GM12873 (cell line): ENCODE measurements at regions not wholly inside any gene's neighbourhood (a gene's known extent, or its start where the extent isn't known, plus 50 kb on each side); places are given as distances from the start of the nearest gene placed in this dataset.

Experiments used
- TF ChIP-seq, protein P1 (sequence below): IDR thresholded peaks from 2 replicates; pipeline ENCODE4 v1.5.1; 2012; ENCODE audit warnings: low read depth, mild to moderate bottlenecking, moderate library complexity, low read length, control low read depth; ENCODE audit not compliant: insufficient read depth; ENCODE audit errors: missing control alignments

DNA sequence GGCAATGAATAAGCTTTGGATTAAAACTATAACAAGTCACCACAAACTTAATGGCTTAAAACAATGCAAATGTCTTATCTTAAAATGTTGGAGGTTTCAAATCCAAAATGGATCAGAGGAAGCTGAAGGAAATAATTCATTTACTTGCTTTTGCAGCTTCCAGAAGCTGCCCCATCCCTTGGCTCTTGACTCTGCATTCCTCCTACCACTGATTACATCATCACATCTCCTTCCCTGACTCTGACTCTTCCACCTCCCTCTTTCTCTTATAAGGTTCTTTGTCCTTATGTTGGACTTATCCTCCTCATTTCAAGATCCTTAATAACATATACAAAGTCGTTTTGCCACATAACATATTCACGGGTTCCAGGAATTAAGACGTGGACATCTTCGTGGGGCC, 982.8 kb upstream of the ROBO1 start:
- TF ChIP-seq, protein P1, sequence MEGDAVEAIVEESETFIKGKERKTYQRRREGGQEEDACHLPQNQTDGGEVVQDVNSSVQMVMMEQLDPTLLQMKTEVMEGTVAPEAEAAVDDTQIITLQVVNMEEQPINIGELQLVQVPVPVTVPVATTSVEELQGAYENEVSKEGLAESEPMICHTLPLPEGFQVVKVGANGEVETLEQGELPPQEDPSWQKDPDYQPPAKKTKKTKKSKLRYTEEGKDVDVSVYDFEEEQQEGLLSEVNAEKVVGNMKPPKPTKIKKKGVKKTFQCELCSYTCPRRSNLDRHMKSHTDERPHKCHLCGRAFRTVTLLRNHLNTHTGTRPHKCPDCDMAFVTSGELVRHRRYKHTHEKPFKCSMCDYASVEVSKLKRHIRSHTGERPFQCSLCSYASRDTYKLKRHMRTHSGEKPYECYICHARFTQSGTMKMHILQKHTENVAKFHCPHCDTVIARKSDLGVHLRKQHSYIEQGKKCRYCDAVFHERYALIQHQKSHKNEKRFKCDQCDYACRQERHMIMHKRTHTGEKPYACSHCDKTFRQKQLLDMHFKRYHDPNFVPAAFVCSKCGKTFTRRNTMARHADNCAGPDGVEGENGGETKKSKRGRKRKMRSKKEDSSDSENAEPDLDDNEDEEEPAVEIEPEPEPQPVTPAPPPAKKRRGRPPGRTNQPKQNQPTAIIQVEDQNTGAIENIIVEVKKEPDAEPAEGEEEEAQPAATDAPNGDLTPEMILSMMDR = no peak

DNA sequence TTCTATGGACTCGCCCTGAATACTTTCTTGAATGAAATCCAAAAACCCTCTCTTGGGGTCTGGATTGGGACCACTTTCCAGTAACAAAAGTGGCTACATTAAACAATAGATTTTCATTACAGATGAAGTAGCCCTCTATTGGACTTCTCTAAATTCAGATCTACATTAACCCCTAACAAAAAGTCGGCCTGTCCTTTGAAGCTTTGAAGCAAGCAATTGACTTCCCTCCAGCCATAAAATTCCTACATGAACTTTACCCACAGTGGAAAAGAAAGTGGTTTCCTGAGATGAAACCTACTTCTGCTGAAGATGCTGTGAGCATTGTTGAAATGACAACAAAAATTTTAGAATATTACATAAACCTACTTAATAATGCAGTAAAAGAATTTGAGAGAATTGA, 967.1 kb upstream of the ROBO1 start:
- TF ChIP-seq, protein P1 = no peak

DNA sequence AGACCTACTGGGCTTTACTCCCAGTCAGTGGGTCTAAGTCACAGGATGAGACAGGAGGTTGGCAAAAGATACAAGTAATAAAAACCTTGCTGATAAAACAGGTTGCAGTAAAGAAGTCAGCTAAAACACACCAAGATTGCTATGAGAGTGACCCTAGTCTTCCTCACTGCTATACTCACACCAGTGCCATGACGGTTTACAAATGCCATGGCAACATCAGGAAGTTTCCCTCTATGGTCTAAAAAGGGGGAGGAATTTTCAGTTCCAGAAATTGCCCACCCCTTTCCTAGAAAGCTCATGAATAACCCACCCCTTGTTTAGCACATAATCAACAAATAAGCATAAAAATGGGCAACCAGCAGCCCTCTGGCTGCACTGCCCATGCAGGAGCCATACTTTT, 966.7 kb upstream of the ROBO1 start:
- TF ChIP-seq, protein P1 = no peak

DNA sequence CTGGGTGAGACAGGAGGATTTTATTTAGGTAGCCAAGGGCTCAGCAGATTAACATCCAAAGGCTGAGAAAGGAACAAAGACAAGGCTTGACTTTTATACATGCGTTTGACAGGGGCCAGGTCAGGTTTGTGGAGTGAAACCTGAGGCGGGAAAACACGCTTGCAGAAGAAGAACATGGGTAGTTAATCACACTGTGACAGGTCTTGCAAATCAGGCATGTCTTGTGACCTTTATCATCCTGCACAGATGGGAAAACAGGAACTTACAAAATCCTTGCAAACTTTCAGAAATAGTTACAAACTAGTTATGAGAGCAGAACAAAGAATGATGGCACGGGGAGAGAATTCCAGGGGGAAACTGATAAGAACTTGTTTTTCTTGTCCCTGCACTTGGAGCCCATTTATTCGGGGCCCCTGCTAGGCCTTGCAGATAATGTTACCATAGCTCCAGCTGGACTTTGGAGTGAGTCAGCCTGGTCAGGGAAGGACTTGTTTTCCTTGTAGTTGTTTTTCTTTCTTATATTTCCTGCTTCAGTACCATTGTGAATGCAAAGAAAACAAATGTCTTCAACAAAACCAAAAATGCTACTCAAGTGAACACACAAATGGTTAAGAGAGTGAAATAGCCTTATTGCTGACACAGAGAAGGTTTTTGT, 965.9 kb upstream of the ROBO1 start:
- TF ChIP-seq, protein P1 = no peak

DNA sequence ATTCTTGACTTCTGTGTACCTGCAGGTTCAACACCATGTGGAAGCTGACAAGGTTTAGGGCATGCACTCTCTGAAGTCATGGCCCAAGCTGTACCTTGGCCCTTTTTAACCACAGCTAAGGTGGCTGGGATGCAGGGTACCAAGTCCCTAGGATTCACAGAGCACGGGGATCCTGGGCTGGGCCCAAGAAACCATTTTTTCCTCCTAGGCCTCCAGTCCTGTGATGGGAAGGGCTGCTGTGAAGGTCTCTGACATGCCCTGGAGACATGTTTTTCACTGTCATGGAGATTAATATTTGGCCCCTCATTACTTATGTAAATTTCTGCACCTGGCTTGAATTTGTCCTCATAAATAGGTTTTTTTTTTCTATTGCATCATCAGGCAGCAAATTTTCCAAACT, 937.5 kb upstream of the ROBO1 start:
- TF ChIP-seq, protein P1 = no peak

DNA sequence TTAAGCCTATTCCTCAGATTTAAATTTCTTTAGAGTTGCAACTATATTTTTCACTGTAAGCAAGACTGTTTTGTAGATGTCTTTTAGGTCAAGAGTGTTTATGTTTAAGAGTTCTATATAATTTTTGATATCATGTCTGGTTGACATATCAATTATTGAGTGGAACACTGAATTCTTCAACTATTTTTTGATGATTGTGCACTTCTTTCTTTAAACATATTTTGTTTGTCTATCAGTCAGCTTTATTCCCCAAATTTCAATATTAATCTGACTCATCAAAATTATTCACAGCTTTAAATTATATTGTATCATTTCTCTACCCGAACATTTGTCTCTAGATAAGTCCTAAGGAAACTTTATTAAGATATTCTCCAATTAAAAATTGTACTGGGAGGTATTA, 933.6 kb upstream of the ROBO1 start:
- TF ChIP-seq, protein P1 = no peak

DNA sequence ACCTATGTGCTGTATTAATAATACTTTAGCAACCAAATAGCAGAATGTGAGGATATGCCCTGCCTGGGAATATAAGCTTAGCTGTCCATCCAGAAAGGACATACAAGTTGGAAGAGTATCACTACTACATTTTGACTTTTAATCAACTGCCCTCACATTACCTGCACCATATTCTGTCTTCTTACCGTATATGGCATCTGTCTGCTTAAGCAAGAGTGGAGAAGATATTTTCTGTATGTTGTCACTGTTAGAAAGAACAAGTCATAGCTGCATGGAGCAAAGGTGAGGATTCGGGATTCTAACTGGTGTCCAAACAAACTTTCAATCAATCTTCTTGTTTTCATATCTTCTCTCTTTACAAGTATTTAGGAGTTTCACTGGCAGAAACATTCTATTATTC, 929.5 kb upstream of the ROBO1 start:
- TF ChIP-seq, protein P1 = no peak
